Keratinocyte (primary cell): ENCODE measurements at regions not wholly inside any gene's neighbourhood (a gene's known extent, or its start where the extent isn't known, plus 50 kb on each side); places are given as distances from the start of the nearest gene placed in this dataset.
A peak's percentile ranks its signal among the peaks of the same experiment; 100 is the strongest.

ENCODE experiments used
- DNase-seq: peaks from one replicate; pipeline ENCODE4 v3.0.0-alpha.2; 2011; ENCODE audit warnings: low read depth, missing footprints, low spot score
- FAIRE-seq: peaks from 2 replicates; lab custom pipeline; 2011; peaks lifted over from hg19 to GRCh38; lab: Jason Lieb, UNC
- H2AFZ ChIP-seq: 2 replicates; pipeline ENCODE4 v1.6.0; 2012; ENCODE audit warnings: low read length, control low read depth, inconsistent platforms; ENCODE audit not compliant: control insufficient read depth
- H3K27ac ChIP-seq: 2 replicates; pipeline ENCODE4 v1.5.1; 2011; ENCODE audit warnings: low read length; ENCODE audit not compliant: control insufficient read depth, insufficient read depth
- H3K27me3 ChIP-seq: 3 replicates; pipeline ENCODE4 v1.6.0; 2011; ENCODE audit warnings: low read length; ENCODE audit not compliant: control insufficient read depth, insufficient read depth; ENCODE audit errors: extremely low read depth
- H3K36me3 ChIP-seq, 2 experiments: 2 replicates in 1 of 2; 3 replicates in 1 of 2; pipeline ENCODE4 v1.5.1; 2011; ENCODE audit warnings: low read length in 2 of 2, mild to moderate bottlenecking in 1 of 2; ENCODE audit not compliant: control insufficient read depth in 2 of 2, insufficient read depth in 2 of 2; ENCODE audit errors: extremely low read depth in 1 of 2
- H3K4me1 ChIP-seq: 3 replicates; pipeline ENCODE4 v1.5.1; 2011; ENCODE audit warnings: low read length; ENCODE audit not compliant: control insufficient read depth, insufficient read depth; ENCODE audit errors: extremely low read depth
- H3K4me2 ChIP-seq: 3 replicates; pipeline ENCODE4 v1.6.0; 2011; ENCODE audit warnings: low read depth, low read length; ENCODE audit not compliant: control insufficient read depth, insufficient read depth; ENCODE audit errors: extremely low read depth
- H3K4me3 ChIP-seq, 3 experiments: fragments of 200-600 bp in 1 of 3; sonication (generic) in 1 of 3; 2 replicates in 2 of 3; 3 replicates in 1 of 3; pipeline ENCODE4 v1.5.1; 2011 to 2016; ENCODE audit warnings: low read length in 3 of 3, mild to moderate bottlenecking in 3 of 3, control low read depth in 2 of 3, inconsistent platforms in 1 of 3, low read depth in 1 of 3, mixed read lengths in 1 of 3, mixed run types in 1 of 3, moderate library complexity in 1 of 3; ENCODE audit not compliant: control insufficient read depth in 2 of 3, insufficient read depth in 2 of 3; ENCODE audit errors: extremely low read depth in 1 of 3
- H3K79me2 ChIP-seq: 2 replicates; pipeline ENCODE4 v1.6.0; 2012; ENCODE audit warnings: low read length; ENCODE audit not compliant: control insufficient read depth, insufficient read depth
- H3K9ac ChIP-seq: 3 replicates; pipeline ENCODE4 v1.6.0; 2011; ENCODE audit warnings: low read length; ENCODE audit not compliant: control insufficient read depth, insufficient read depth; ENCODE audit errors: extremely low read depth
- H3K9me1 ChIP-seq: 3 replicates; pipeline ENCODE4 v1.6.0; 2011; ENCODE audit warnings: low read length; ENCODE audit not compliant: control insufficient read depth, insufficient read depth; ENCODE audit errors: extremely low read depth
- H3K9me3 ChIP-seq: 2 replicates; pipeline ENCODE4 v1.5.1; 2012; ENCODE audit warnings: low read depth, low read length; ENCODE audit not compliant: control insufficient read depth
- H4K20me1 ChIP-seq: 3 replicates; pipeline ENCODE4 v1.6.0; 2011; ENCODE audit warnings: low read length; ENCODE audit not compliant: control insufficient read depth, insufficient read depth; ENCODE audit errors: extremely low read depth
- EZH2 ChIP-seq: IDR thresholded peaks from one replicate; pipeline ENCODE4 v1.6.1; 2012; ENCODE audit warnings: inconsistent platforms, mild to moderate bottlenecking, low read length, moderate library complexity
- dilution Hi-C: fragments of 300-500 bp; cut with MboI; formaldehyde crosslinking; loops from one replicate; pipeline ENCODE4 v1.7.0; 2020; ENCODE audit warnings: low sequenced_read_pairs; ENCODE audit not compliant: extremely low pct_ligation_motif_present
- TF ChIP-seq, protein P1 (sequence below), 3 experiments: IDR thresholded peaks in 1 of 3; conservative IDR thresholded peaks in 1 of 3; optimal IDR thresholded peaks in 1 of 3; 2 replicates in 2 of 3; 3 replicates in 1 of 3; pipeline versions ENCODE3 to v1.5.1; 2011; ENCODE audit warnings: low read length in 3 of 3, mild to moderate bottlenecking in 3 of 3, moderate library complexity in 2 of 3, control low read depth in 1 of 3, inconsistent platforms in 1 of 3; ENCODE audit not compliant: insufficient read depth in 2 of 3; ENCODE audit errors: extremely low read depth in 1 of 3

DNA sequence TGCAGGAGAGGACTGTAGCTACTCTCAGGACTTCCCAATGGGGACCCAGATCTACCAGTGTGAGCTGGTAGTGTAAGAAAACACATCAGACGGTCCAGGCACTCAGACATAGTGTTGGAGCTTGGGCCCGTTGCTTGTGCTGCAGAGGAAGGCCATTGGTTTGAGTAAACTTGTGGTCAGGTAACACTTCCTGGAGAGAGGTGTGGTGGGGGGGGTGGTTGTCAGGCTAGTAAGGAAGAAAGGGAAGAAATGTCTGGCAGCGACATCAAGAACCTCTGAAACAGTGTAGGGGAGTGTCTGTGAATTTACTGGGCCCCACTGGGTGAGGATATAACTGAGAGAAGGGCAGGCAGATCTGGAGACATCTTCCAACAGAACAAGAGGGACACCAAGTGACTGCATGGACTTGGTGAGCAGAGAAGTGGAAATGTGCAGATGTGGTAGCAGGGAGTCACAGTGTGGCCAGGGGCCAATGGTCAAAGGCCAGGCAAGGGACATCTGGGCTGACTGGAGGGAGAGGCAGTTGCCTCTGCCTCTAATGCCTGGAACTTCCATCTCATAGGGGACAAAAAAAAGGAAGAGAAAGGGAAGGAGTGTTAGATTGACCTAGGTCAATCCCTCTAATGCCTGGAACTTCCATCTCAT, 63.7 kb upstream of the MRPS22 start:
- H3K9ac ChIP-seq = no peak overlapping the region
- H3K4me1 ChIP-seq = no peaks in the 10 kb centered on the region
- dilution Hi-C loops = no loop called here
- no peak overlapping the region for H3K4me2 ChIP-seq
- no peak overlapping the region for H2AFZ ChIP-seq
- H3K36me3 ChIP-seq = no peaks in the 10 kb centered on the region
- FAIRE-seq (no peak), DNase-seq (no peak)
- no peak overlapping the region for H3K27ac ChIP-seq
- no peaks in the 10 kb centered on the region for H4K20me1 ChIP-seq
- TF ChIP-seq, protein P1, sequence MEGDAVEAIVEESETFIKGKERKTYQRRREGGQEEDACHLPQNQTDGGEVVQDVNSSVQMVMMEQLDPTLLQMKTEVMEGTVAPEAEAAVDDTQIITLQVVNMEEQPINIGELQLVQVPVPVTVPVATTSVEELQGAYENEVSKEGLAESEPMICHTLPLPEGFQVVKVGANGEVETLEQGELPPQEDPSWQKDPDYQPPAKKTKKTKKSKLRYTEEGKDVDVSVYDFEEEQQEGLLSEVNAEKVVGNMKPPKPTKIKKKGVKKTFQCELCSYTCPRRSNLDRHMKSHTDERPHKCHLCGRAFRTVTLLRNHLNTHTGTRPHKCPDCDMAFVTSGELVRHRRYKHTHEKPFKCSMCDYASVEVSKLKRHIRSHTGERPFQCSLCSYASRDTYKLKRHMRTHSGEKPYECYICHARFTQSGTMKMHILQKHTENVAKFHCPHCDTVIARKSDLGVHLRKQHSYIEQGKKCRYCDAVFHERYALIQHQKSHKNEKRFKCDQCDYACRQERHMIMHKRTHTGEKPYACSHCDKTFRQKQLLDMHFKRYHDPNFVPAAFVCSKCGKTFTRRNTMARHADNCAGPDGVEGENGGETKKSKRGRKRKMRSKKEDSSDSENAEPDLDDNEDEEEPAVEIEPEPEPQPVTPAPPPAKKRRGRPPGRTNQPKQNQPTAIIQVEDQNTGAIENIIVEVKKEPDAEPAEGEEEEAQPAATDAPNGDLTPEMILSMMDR (optimal IDR thresholded peaks at IDR 0.05 in 1 of 3, IDR thresholded peaks at IDR 0.05 in 1 of 3, conservative IDR thresholded peaks at IDR 0.05 in 1 of 3; ENCODE audit: extremely low read depth in 1 of 3, insufficient read depth in 2 of 3, low read length in 3 of 3) = no peak
- no peak for TF ChIP-seq EZH2
- no peaks in the 10 kb centered on the region for H3K79me2 ChIP-seq
- no peak overlapping the region for H3K4me3 ChIP-seq
- peaks cover 18% of the 10 kb centered on the region for H3K27me3 ChIP-seq
- H3K9me3 ChIP-seq = no peaks in the 10 kb centered on the region
- no peaks in the 10 kb centered on the region for H3K9me1 ChIP-seq

DNA sequence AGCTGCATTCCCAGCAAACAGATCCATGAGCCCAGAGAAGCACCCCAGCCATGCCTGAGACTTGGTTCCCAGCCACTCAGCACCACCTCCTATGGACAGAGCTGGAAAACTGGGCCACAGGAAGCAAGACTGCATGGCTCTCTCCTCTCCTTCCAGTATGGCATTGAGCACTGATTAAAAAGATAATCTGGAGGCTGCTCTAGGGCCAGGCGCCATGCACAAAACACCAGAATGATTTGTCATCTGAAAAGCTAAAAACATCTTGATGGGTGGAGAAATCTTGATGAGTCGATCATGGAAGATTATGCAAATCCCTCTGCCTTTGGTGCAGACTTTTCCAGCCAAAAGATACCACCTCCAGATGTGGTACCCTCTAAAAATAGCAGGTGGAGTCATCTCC, 62.7 kb upstream of the MRPS22 start:
- no peak for TF ChIP-seq EZH2
- TF ChIP-seq, protein P1 (optimal IDR thresholded peaks at IDR 0.05 in 1 of 3, IDR thresholded peaks at IDR 0.05 in 1 of 3, conservative IDR thresholded peaks at IDR 0.05 in 1 of 3; ENCODE audit: extremely low read depth in 1 of 3, insufficient read depth in 2 of 3, low read length in 3 of 3) = no peak
- Histone ChIP-seq H3K4me3 (no peak overlapping the region), H4K20me1 (no peaks in the 10 kb centered on the region), H3K4me2 (no peak overlapping the region), H3K9me3 (no peaks in the 10 kb centered on the region), H3K4me1 (no peaks in the 10 kb centered on the region), H2AFZ (peak overlapping the region; percentile 49), H3K79me2 (no peaks in the 10 kb centered on the region), H3K27me3 (peaks cover 18% of the 10 kb centered on the region), H3K36me3 (no peaks in the 10 kb centered on the region), H3K9ac (no peak overlapping the region), H3K27ac (no peak overlapping the region), H3K9me1 (no peaks in the 10 kb centered on the region)
- FAIRE-seq (no peak), DNase-seq (no peak)
- dilution Hi-C loops = no loop called here
